GM19467 (cell line): ENCODE measurements at regions not wholly inside any gene's neighbourhood (a gene's known extent, or its start where the extent isn't known, plus 50 kb on each side); places are given as distances from the start of the nearest gene placed in this dataset.
"Not testable (repeated sequence)": the region's sequence is repeated elsewhere in the genome, so short reads cannot be mapped to it uniquely, and the experiment has no call there.

Experiments
- ATAC-seq: cut with Tn5 transposase; IDR thresholded peaks from one replicate; pipeline ENCODE4 v1.9.1; 2021; ENCODE audit warnings: mild to moderate bottlenecking, moderate library complexity; ENCODE audit not compliant: unreplicated experiment

DNA sequence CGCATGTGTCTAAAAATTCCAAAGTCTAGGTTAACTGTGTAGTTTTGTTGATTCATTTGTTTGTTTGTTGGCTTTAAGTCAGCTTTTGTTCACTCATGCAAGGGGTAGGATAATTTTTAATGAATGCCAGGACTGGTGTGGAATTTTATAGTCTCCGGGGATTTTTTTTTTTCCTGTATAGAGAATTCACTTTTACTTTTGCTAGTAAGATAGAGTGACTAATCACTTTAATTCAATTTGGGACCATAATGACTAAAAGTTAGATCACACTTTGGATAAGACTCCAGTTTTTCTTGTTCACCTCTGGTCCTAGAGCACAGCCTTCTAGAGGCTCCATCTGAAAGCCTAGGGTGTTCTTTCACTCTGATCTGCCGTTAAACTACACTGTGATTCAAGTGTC is 1690.0 kb downstream of the PCDH9 start:
- no peak for ATAC-seq

DNA sequence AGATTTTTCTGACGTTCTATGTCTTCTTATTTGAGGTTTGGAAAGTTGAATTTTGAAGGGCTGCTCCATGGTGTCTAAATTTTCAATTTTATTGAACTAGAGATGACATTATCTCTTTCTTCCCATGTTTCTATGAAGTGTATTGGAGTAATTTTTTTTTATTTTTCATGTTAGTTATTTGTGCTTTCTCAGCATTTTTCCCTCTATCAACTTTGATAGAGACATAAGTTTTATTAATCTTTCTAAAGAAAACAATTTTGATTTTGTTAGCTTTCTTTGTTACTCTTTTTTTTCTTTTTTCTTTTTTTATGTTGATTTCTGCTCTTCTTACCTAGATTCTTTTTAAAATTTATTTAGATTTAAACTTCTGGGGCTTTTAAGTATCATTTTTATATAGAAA is 1694.8 kb downstream of the PCDH9 start:
- ATAC-seq: no peak

DNA sequence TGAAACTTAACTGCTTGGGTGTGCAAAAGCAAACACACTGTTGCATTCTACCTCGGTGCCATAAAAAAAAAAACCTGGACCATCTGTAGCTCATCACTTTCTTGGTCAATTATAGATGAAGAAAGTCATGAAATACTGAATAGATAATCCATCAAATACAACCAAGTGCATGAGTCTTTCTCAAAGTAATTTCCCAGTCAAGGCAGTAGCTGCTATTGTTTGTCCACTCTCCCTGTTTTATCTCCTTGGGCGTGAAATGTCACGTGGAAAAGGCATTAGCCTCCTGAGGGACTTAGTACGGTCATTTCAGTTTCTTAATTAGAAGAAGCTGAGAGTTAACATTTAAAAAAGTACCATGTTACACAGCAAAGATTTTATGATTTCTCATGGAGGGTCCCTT is 1697.9 kb downstream of the PCDH9 start:
- no peak for ATAC-seq

DNA sequence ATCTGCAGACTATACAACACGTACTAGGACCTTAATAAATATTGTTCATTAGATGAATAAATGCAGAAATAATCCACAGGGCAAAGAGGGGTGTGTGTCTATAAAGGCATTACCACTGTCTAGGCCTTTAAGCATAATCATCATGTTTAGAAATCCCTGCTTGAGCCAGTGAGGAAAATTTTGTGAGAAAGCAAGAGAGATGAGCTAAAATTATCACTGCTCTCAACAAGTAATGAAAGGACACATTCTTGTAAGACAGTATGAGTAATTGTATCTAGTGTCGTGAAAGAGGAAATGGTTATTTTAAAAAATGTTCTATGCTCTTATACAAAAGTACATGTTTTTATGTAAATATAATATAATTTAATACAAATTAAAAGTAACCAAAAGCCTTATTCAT is 1699.4 kb downstream of the PCDH9 start:
- ATAC-seq: no peak

DNA sequence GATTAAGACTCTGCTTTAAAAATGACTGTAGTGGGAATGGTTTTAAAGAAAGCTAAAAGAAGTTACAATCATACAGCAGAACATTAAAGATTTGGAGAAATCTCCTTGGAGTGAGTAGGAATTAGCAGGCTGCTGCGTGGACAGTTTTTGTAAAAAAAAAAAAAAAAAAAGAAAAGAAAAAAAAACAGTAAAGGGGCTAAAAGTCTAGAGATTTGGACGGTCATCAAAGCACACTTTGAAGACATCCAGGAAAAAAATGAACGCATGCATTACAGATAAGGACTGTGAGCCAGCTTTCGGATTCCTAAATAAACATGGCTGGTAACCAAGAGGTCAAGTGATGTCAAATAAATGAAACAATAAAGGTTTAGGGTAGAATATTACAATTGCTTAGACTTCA is 1700.6 kb downstream of the PCDH9 start:
- no peak for ATAC-seq

DNA sequence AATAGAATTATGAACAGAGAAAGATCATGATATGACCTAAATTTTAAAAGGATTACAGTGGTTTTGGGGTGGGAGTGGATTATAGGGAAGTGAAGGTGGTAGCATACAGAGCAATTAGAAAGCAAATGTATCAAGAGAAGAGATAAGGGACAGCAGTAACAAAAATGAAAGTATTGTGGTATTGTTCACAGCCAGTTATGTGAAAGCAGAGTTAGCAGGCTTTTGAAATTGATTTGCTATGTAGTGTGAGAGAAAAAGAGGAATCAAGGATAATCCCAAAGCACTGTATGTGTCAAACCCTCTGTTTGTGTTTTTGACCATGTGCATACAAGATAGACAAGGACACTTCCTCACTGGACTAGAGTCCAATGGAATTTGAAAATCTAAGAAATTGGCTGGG is 1721.4 kb downstream of the PCDH9 start:
- ATAC-seq: no peak

DNA sequence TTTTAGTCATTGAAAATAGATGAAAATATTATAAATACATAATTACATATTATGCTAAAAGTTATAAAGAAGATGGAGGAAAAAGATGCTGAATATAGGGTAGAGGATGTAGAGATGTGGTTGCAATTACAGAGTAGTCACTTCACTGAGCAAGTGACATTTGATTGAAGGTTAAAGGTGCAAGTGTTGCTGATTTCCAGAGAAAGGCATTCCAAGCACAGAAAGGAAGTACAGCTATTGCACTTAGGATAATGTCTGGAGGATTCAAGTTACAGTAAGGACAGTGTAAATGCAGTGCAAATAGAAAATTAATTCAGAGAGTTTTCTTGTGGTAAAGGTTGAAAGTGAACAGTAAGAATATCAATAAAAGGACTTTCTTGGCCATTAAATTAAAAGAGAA is 1721.8 kb downstream of the PCDH9 start:
- no peak for ATAC-seq

DNA sequence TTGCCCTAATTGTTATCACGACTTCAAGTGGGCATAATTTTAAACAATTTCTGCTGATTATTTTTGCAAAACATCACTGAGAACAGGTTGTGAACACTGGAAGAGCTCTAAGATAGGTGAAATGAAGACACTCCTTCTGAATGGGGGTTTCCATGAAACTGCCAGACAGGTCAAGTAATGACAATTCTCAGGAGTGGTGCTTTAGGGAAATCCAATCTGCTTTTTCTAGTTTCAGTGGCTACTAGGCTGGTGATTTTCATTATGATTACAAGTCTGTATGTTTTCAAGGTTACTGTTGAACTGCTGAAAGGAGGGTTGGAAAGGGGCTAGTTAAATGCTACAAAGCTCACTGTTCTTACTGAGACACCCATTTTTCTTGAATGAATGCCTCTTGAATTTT is 1724.2 kb downstream of the PCDH9 start:
- ATAC-seq: no peak

DNA sequence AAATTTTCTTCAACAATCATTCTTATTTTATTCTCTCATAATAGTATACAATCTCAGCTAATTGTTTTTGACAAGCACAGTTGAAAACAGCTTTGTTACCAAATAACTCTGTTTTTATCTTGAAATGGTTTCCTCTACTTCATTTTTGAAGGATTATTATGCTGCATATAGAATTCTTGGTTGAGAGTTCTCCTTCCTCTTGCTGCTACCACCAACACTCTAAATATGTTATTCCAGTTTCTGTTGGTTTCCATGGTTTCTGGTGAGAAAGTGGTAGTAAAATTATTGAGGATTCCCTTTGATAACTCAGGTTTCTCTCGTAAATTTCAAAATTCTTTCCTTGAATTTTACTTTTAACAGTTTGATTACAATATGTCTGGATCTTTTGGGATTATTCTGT is 1725.9 kb downstream of the PCDH9 start:
- ATAC-seq: no peak

DNA sequence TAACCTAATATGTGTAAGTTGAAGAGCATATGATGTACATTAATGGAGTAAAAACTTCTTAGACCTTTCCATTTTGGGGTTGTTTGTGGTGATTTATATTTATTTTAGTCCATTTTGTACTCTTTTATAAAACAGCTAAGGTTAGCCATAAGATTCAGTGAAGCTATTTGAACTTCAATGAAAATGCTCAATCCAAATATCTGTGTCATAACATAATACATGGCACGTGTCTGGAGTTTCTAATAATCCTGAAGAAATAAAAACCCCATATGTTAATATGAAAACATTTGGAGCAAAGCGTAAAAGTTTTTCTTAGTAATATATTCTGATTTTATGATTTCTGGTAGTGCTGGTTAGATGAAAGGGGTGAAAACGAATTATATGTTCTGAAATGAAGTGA is 1729.7 kb downstream of the PCDH9 start:
- no peak for ATAC-seq

DNA sequence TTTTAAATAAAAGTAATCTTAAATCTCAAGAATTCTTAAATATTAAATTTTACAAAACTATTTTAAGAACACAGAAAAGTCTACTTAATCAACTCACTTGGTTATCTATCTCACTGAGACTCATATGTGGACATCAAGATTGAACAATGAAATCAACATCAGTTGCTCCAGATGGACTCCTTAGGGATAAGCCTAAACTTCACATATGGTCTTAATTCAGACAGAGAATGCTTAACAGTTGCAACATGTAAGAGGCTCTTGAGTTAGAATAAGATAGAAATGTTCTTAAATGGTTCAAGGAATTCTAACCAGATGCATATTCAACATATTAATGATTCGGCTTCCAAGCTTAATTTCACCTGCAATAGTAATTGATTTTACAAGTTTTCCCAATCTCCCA is 1730.9 kb downstream of the PCDH9 start:
- no peak for ATAC-seq

DNA sequence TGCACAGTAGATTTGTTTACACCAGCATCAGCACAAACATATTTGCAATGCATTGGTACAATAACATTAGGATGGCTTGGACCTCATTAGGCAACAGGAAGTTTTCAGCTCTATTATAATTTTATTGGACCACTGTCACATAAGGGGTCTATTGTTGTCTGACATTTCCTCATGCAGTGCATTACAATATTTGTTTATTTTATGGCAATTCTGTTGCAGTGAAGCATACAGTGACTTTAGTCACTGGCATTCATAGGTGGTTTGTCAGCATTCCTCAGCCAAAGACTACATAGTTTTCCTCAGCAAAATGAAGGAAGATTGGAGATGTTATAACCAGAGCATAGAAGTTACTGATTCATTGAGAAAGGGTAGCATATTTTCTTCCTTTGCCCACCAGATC is 1732.9 kb downstream of the PCDH9 start:
- no peak for ATAC-seq

DNA sequence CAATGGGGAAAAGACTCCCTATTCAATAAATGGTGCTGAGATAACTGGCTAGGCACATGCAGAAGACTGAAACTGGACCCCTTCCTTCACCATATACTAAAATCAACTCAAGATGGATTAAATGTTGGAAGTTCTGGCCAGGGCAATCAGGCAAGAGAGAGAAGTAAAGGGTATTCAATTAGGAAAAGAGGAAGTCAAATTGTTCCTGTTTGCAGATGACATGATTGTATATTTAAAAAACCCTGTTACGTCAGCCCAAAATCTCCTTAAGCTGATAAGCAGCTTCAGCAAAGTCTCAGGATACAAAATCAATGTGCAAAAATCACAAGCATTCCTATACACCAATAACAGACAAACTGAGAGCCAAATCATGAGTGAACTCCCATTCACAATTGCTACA is 1739.4 kb downstream of the PCDH9 start:
- ATAC-seq: not testable (repeated sequence)

DNA sequence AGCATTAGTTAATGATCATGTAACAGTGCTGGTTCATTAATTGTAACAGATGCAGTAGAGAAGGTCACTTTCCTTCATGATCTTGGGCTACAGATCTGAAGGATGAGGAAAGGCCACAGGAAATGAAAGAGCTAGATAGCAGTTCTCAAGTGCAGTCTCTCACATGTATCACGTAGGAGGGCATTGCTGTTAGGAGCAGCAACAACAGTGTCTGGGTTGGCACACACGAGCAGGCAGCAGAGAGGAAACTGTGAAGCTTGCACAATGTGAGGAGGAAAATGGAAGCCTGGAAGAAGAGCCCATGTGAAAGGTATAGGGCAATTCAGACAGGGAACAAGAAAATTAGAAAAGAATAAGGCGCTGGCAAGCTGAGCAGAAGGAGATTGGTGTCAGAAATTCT is 1741.5 kb downstream of the PCDH9 start:
- no peak for ATAC-seq

DNA sequence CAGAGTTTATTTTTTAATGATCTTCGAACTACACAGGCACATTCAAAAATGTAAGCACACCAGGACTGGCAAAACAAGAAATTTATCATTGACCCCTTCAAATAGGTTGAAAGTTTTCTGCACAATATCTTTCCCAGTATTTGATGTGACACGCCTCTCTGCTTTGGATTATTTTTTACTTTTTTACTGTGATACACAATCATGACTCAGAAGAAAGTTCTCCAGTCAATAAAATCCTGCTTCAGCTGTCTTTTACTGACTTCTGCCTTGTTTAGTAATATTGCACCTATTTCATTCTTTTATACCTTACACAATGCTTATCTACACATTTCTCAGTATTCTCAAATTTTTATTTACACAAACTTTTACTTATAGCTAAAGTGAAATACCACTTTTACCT is 1750.4 kb downstream of the PCDH9 start:
- ATAC-seq: no peak

DNA sequence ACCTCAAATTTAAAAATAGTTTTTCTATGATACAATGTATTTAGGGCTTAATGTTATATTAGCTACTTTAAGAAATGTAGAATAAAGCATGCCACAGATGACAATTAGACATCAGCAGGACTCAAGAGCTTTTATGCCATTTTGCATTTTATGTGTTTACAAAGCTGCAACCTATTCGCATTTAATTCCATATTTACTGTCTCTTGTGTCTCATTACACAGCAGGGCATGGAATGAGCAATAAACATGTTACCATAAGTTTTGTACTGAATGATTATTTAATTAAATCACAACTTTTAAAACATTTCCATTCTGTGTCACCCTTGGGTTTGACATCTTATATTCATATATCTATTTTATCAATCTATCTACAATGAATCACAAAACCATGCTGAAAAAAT is 1756.9 kb downstream of the PCDH9 start:
- no peak for ATAC-seq

DNA sequence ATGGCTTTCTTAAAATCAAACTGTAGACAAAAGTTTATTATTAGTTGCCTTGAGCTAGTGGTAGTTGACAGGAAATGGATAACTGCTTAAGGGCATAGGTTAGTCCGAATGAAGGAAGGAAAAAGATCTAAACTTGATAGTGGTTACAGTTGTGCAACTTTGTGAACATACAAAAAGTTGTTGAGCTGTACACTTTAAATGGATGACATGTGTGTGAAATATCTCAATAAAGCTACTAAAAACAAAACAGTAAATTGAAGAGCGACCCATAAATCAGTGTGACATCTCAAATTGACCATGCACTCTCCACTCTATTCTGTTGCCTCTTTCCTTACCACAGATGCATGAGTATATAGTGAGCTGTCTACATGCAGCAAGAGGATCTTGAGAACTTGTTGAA is 1757.8 kb downstream of the PCDH9 start:
- no peak for ATAC-seq

DNA sequence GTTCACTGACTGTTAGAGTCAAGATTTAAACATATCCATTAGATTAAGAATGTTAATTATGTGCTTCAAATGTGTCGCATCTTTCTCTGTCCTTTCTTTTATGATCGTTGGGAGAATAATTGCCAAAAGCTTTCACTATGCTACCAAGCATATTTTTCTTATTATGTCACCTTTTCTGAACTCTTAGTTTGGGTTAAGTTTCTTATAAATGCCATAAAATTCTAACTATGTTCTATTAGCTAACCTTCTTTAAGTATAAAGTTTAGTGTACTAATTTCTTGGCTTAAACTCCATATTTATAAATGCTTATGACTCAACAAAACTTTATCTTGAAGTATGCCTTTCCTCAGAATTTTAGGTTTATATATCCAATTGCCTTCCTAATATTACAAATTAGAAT is 1759.4 kb downstream of the PCDH9 start:
- ATAC-seq: no peak

DNA sequence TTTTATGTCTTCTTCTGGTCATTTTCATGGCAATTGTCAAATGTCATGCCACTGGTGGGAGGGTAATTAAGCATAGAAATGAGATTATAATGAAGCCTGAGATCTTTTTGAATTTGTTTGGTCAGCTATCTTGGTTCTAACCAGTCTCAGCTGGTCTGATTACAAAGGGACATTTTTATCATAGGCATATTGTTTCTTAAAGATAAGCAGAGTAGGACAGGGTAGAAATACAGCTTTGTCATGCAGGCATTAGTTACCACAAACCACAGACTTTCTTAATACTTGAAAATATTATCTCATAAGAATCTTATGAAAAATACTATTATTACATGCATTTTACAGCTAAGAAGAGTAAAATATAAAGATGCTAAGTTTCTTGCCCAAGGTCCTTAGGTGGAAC is 1761.5 kb downstream of the PCDH9 start:
- no peak for ATAC-seq

DNA sequence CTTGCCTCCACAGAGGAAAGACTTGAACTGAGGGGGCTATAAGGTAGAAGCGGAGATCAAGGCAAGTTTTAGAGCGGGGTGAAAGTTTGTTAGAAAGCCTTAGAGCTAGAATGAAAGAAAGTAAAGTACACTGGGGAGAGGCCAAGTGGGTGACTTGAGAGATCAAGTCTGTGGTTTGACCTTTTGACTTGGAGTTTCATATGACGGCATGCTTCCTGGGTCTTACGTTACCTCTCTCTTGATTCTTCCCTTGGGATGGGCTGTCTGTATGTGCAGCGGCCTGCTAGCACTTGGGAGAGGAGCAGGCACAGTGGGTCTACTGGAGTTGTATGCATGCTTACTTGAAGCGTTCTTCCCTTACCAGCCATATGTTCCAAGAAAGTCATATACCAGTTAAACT is 1768.5 kb downstream of the PCDH9 start:
- ATAC-seq: no peak

DNA sequence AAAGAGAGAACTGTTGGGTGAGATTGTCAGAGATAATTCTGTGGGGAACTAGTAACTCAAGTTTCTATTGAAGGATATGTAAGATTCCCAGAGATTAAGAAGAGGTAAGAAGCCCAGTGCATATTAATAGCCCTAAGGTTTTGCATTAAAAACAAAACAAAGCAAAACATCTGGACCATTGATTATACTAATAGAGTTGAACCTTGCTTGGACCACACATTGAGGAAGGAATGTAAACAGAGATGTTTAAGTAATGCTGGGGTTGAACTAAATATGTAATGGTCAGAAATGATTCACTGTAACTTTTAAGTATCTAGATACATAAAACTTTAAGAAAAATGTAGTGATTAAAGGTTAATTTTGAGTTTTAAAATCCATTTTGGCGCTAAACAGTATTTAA is 1770.0 kb downstream of the PCDH9 start:
- ATAC-seq: no peak

DNA sequence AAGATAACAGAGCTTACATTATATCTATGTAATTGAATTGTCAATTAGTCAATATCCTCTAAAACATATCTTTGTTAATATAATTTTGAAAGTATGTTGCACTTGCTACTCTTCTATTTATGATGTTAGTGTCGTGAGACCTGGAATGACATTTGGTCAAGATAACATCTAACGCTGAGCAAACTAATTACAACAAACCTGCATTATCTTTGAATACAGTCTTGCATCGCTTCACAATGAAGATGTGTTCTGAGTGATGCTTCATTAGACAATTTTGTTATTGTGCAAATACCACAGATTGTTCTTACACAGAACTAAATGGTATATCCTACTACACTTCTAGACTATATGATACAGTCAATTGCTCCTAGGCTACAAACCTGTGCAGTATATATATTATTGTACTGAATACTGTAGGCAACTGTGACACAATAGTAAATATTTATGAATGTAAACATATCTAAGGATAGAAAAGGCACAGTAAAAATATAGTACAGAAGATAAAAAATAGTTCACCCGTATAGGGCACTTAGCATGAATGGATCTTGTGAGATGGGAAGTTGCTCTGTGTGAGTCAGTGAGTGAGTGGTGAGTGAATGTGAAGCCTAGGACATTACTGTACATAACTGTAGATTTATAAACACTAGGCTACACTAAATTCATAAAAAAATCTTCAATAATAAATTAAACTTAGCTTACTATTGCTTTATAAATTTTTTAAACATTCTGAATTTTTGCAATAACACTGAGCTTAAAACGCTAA is 1773.8 kb downstream of the PCDH9 start:
- no peak for ATAC-seq

DNA sequence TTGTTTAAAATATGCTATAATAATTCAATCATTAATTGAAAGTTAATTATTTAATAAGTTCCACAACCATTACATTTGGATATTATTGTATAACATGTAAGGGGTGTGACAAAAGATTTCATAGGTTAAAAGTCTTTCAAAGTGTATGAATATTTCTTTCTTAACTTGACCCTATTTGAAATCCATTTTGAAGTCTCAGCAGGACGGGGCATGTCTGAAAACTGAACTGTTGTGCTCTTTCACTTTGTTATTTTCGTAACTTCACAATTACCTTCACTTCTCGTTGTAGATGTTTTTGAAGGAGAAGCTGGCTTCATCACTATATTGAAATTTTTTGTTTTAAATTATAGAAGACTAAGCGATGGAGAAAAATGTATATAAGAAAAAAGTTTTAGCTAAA is 1775.7 kb downstream of the PCDH9 start:
- no peak for ATAC-seq
